K562 (cell line): ENCODE measurements at regions not wholly inside any gene's neighbourhood (a gene's known extent, or its start where the extent isn't known, plus 50 kb on each side); places are given as distances from the start of the nearest gene placed in this dataset.
A peak's percentile ranks its signal among the peaks of the same experiment; 100 is the strongest.

Experiments
- ATAC-seq: fragments of 200-7000 bp; cut with Tn5 transposase; 3 replicates; pipeline ENCODE4 v1.9.1; 2020; ENCODE audit warnings: moderate library complexity
- BruUV-seq: library from RNA; stranded (reverse); fragments of 400-500 nt; replicated peaks from 2 replicates; lab custom pipeline; 2021; lab: Mats Ljungman, UMichigan
- CTCF ChIA-PET: fragments of 300-600 bp; formaldehyde crosslinking; extraction: SDS; loops from one replicate; lab custom pipeline; 2021; ENCODE audit warnings: low intra/inter-chr PET ratio; lab: Yijun Ruan, JAX
- POLR2A ChIA-PET: fragments of 300-600, 350-650 bp; sonication (Branson Sonifier 250); formaldehyde crosslinking; extraction: SDS; loops from one replicate; lab custom pipeline; 2021; ENCODE audit warnings: antibody characterized with exemption, inconsistent platforms; lab: Yijun Ruan, JAX
- DNase-seq, 4 experiments: peaks; one replicate each; pipeline versions ENCODE4 v3.0.0 to v3.0.0-alpha.2; 2011 to 2018; ENCODE audit warnings: low spot score in 3 of 4, mixed read lengths in 3 of 4; ENCODE audit errors: extremely low read depth in 1 of 4
- FAIRE-seq: peaks from 2 replicates; lab custom pipeline; 2011; peaks lifted over from hg19 to GRCh38; lab: Jason Lieb, UNC
- H2AFZ ChIP-seq: 2 replicates; pipeline ENCODE4 v1.6.0; 2011; ENCODE audit warnings: low read depth, low read length, control low read depth, inconsistent platforms
- H3K27ac ChIP-seq: fragments of 200-600 bp; 3 replicates; pipeline ENCODE4 v1.8.0; 2011; ENCODE audit warnings: low read depth, mild to moderate bottlenecking, control low read depth, inconsistent platforms, low read length, moderate library complexity, mixed read lengths; ENCODE audit errors: extremely low read depth
- H3K27me3 ChIP-seq, 2 experiments: fragments of 300-600 bp in 1 of 2; 2 replicates in 1 of 2; 3 replicates in 1 of 2; pipeline versions ENCODE4 v1.6.0 to v1.8.0; 2011; ENCODE audit warnings: inconsistent platforms in 2 of 2, low read length in 2 of 2, mild to moderate bottlenecking in 1 of 2, mixed read lengths in 1 of 2, moderate library complexity in 1 of 2; ENCODE audit not compliant: control insufficient read depth in 2 of 2, insufficient read depth in 2 of 2
- H3K36me3 ChIP-seq: fragments of 300-600 bp; 3 replicates; pipeline ENCODE4 v1.8.0; 2011; ENCODE audit warnings: mild to moderate bottlenecking, low read length, inconsistent platforms; ENCODE audit not compliant: control insufficient read depth, insufficient read depth
- H3K4me1 ChIP-seq, 2 experiments: fragments of 200-600 bp in 1 of 2; replicated peaks in 1 of 2; 2 replicates in 1 of 2; 3 replicates in 1 of 2; pipeline versions ENCODE4 v1.5.1 to v1.8.0; 2011; ENCODE audit warnings: inconsistent platforms in 2 of 2, low read length in 2 of 2, mild to moderate bottlenecking in 1 of 2, mixed read lengths in 1 of 2, moderate library complexity in 1 of 2; ENCODE audit not compliant: control insufficient read depth in 2 of 2, insufficient read depth in 2 of 2
- H3K4me2 ChIP-seq: 2 replicates; pipeline ENCODE4 v1.6.1; 2011; ENCODE audit warnings: low read length, control low read depth, inconsistent platforms, mixed read lengths; ENCODE audit not compliant: insufficient read depth
- H3K4me3 ChIP-seq: fragments of 200-600 bp; sonication (generic), shearing (Covaris generic); 2 replicates; pipeline ENCODE4 v1.5.1; 2016; ENCODE audit warnings: control low read depth, inconsistent platforms
- H3K79me2 ChIP-seq: fragments of 200-600 bp; 3 replicates; pipeline ENCODE4 v1.8.0; 2011; ENCODE audit warnings: low read length, inconsistent platforms; ENCODE audit not compliant: control insufficient read depth, insufficient read depth
- H3K9ac ChIP-seq, 2 experiments: 2 replicates each; pipeline versions ENCODE4 v1.6.0 to v1.6.1; 2011; ENCODE audit warnings: low read depth in 2 of 2, low read length in 2 of 2, control low read depth in 1 of 2, inconsistent platforms in 1 of 2, mild to moderate bottlenecking in 1 of 2, mixed read lengths in 1 of 2; ENCODE audit not compliant: insufficient read depth in 1 of 2
- H3K9me1 ChIP-seq: one replicate; pipeline ENCODE4 v1.6.0; 2011; ENCODE audit warnings: inconsistent platforms, mild to moderate bottlenecking, low read length, moderate library complexity; ENCODE audit not compliant: control insufficient read depth, insufficient read depth
- H3K9me3 ChIP-seq: replicated peaks from 2 replicates; pipeline ENCODE4 v1.5.1; 2011; ENCODE audit warnings: low read depth, low read length, inconsistent platforms; ENCODE audit not compliant: control insufficient read depth, insufficient read depth
- H4K20me1 ChIP-seq: replicated peaks from 2 replicates; pipeline ENCODE4 v1.6.1; 2011; ENCODE audit warnings: low read length, inconsistent platforms, mixed read lengths; ENCODE audit not compliant: control insufficient read depth, insufficient read depth
- CEBPB ChIP-seq: fragments of 450-650 bp; IDR thresholded peaks from 2 replicates; pipeline ENCODE4 v1.6.1; 2016; ENCODE audit warnings: missing genetic modification characterization, missing compliant biosample characterization
- CREB3L1 ChIP-seq: fragments of 450-650 bp; IDR thresholded peaks from 2 replicates; pipeline ENCODE4 v1.6.1; 2014; ENCODE audit warnings: low read depth, mild to moderate bottlenecking, moderate library complexity, borderline replicate concordance
- ESRRB ChIP-seq: fragments of 250-450 bp; sonication (Bioruptor Pico); IDR thresholded peaks from 2 replicates; pipeline ENCODE4 v1.5.0; 2020; ENCODE audit warnings: mild to moderate bottlenecking, moderate library complexity, borderline replicate concordance
- FIP1L1 ChIP-seq: fragments of 200-400 bp; formaldehyde crosslinking; IDR thresholded peaks from 2 replicates; pipeline ENCODE4 v1.6.1; 2018; ENCODE audit warnings: mild to moderate bottlenecking, low read depth, low read length; ENCODE audit not compliant: poor library complexity, severe bottlenecking
- GTF2E2 ChIP-seq: fragments of 200-800 bp; sonication (Bioruptor generic); IDR thresholded peaks from 2 replicates; pipeline ENCODE4 v1.6.1; 2016; ENCODE audit warnings: missing genetic modification characterization, missing compliant biosample characterization
- HDGF ChIP-seq: fragments of 450-650 bp; IDR thresholded peaks from 2 replicates; pipeline ENCODE4 v1.6.1; 2016
- NELFE ChIP-seq: IDR thresholded peaks from 2 replicates; pipeline ENCODE4 v1.6.1; 2011; ENCODE audit warnings: mild to moderate bottlenecking; ENCODE audit not compliant: insufficient read depth, insufficient read length
- PHTF2 ChIP-seq: fragments of 250-450 bp; sonication (Bioruptor Pico); IDR thresholded peaks from 2 replicates; pipeline ENCODE4 v1.5.0; 2021; ENCODE audit warnings: mild to moderate bottlenecking
- POLR2H ChIP-seq: IDR thresholded peaks from 2 replicates; pipeline ENCODE4 v1.6.1; 2016; ENCODE audit warnings: missing genetic modification characterization, low read depth, mild to moderate bottlenecking, control low read depth, missing compliant biosample characterization, moderate library complexity
- RBM22 ChIP-seq: fragments of 200-400 bp; formaldehyde crosslinking; IDR thresholded peaks from 2 replicates; pipeline ENCODE4 v1.6.1; 2018; ENCODE audit warnings: low read length, low read depth; ENCODE audit not compliant: poor library complexity, severe bottlenecking
- SOX6 ChIP-seq: fragments of 450-650 bp; IDR thresholded peaks from 2 replicates; pipeline ENCODE4 v1.6.1; 2014; ENCODE audit warnings: mild to moderate bottlenecking
- WGBS: fragments of 100-300 bp; shearing (Covaris generic); methylation state at CpG from one replicate; pipeline ENCODE4 v1.1.6; 2016; ENCODE audit warnings: low coverage, mixed read lengths; ENCODE audit not compliant: insufficient coverage; ENCODE audit errors: missing lambda C conversion rate; 5-methylcytosine and 5-hydroxymethylcytosine counted together
- in situ Hi-C: fragments of 300-500 bp; cut with MboI; formaldehyde crosslinking; loops from 4 replicates; pipeline ENCODE4 v1.15.0; 2018; ENCODE audit warnings: inconsistent platforms, mixed read lengths
- intact Hi-C: fragments of 100-400 bp; cut with micrococcal nuclease; formaldehyde crosslinking; loops from 2 replicates; pipeline ENCODE4 v1.14.2; 2022
- TF ChIP-seq, protein P1 (sequence below): IDR thresholded peaks from 2 replicates; pipeline ENCODE4 v1.6.1; 2011; ENCODE audit warnings: borderline replicate concordance, low read depth, mild to moderate bottlenecking, moderate library complexity, low read length; ENCODE audit not compliant: insufficient read depth, poor library complexity, severe bottlenecking

- no peak for FAIRE-seq
- WGBS = 67% methylated on average over 4 of the region's 4 CpGs
- intact Hi-C loops = no loop called here
These were observed 171.7 kb upstream of the PHF14 start for GRCh38 chr7:10802011-10802410.

More at GRCh38 chr7:10802011-10802410, 171.7 kb upstream of the PHF14 start:
- H3K27me3 ChIP-seq = no peaks in the 10 kb centered on the region
- H3K9ac ChIP-seq = no peak overlapping the region
- POLR2A ChIA-PET = no interaction called here
- DNase-seq = no peak
- in situ Hi-C loops = no loop called here
- no peaks in the 10 kb centered on the region for H4K20me1 ChIP-seq
- H3K9me3 ChIP-seq = no peaks in the 10 kb centered on the region
- no peaks in the 10 kb centered on the region for H3K36me3 ChIP-seq
- no TSS peak for BruUV-seq
- no peaks in the 10 kb centered on the region for H3K79me2 ChIP-seq
- no peak for ATAC-seq
- CTCF ChIA-PET = no interaction called here
- peak overlapping the region; percentile 5; the same call in 1 of the 2 replicates for H2AFZ ChIP-seq
- H3K4me1 ChIP-seq = peaks cover 0 to 7% of the 10 kb centered on the region in 2 experiments; a peak in 3 of 5 replicates
- H3K4me3 ChIP-seq = no peak overlapping the region
- TF ChIP-seq SOX6 (no peak), FIP1L1 (no peak), PHTF2 (no peak), CREB3L1 (no peak), CEBPB (tag) (no peak), RBM22 (no peak), GTF2E2 (tag) (no peak), HDGF (no peak), POLR2H (tag) (no peak), ESRRB (CRISPR knock-in tag) (no peak), NELFE (no peak)
- TF ChIP-seq, protein P1, sequence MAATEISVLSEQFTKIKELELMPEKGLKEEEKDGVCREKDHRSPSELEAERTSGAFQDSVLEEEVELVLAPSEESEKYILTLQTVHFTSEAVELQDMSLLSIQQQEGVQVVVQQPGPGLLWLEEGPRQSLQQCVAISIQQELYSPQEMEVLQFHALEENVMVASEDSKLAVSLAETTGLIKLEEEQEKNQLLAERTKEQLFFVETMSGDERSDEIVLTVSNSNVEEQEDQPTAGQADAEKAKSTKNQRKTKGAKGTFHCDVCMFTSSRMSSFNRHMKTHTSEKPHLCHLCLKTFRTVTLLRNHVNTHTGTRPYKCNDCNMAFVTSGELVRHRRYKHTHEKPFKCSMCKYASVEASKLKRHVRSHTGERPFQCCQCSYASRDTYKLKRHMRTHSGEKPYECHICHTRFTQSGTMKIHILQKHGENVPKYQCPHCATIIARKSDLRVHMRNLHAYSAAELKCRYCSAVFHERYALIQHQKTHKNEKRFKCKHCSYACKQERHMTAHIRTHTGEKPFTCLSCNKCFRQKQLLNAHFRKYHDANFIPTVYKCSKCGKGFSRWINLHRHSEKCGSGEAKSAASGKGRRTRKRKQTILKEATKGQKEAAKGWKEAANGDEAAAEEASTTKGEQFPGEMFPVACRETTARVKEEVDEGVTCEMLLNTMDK = no peak
- TF ChIP-seq, all 486 proteins: peak for 0
- H3K9me1 ChIP-seq = no peaks in the 10 kb centered on the region
- no peak overlapping the region for H3K4me2 ChIP-seq
- H3K27ac ChIP-seq = no peak overlapping the region
